ENCODE measurements at regions not wholly inside any gene's neighbourhood (a gene's known extent, or its start where the extent isn't known, plus 50 kb on each side); places are given as distances from the start of the nearest gene placed in this dataset.

DNA sequence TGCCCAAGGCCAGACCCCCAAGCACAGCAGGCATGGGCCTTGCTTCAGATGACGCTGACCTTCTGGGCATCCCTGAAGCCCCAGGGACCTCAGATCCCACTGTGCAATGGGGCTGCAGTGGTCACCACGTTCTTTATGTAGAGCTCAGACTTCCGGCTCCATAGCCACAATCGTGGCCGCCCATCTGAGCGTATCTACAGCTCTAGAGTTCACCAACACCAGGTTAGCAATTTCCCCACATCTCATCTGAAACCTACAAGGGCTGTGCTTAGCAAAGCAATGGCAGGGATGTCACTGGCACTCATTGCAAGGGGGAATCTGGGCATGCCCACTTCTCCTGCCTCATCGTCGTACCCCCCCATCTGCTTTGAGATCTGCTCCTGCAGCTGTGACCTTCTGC is 384.4 kb upstream of the TSHZ3 start:
- no peaks in the 10 kb centered on the region for H3K9me3 ChIP-seq
- H3K4me3 ChIP-seq: no peak overlapping the region
- no peaks in the 10 kb centered on the region for H3K4me1 ChIP-seq
- intact Hi-C loops (cut with DNase I): no loop called here
- no peak overlapping the region for H3K27ac ChIP-seq
- H3K27me3 ChIP-seq (ENCODE audit: low read depth): no peaks in the 10 kb centered on the region
- no peak for TF ChIP-seq CTCF (IDR thresholded peaks at IDR 0.05)
- no peak for ATAC-seq
- H3K36me3 ChIP-seq: no peaks in the 10 kb centered on the region
- no peak for DNase-seq

DNA sequence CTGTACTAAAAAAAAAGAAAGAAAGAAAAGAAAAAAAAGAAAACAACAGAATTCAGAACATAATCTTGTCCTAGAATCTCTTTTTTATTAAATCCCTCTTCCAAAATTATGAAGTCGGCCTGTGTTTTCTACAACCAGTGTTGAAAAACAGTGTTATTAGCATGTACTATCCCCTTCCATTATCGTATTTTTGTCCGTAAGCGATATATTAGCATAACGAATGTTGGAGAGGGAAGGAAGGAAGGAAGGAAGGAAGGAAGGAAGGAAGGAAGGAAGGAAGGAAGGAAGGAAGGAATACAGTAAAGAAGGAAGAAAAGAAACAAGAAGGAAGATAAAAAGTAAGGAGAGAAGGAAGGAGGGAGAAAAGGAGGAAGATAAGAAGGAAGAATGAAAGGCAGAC is 393.0 kb upstream of the TSHZ3 start:
- no peaks in the 10 kb centered on the region for H3K9me3 ChIP-seq
- H3K4me3 ChIP-seq: no peak overlapping the region
- ATAC-seq (no peak), DNase-seq (no peak)
- H3K27me3 ChIP-seq (ENCODE audit: low read depth): no peaks in the 10 kb centered on the region
- TF ChIP-seq CTCF (IDR thresholded peaks at IDR 0.05): no peak
- intact Hi-C loops (cut with DNase I): no loop called here
- no peaks in the 10 kb centered on the region for H3K36me3 ChIP-seq
- no peaks in the 10 kb centered on the region for H3K4me1 ChIP-seq
- H3K27ac ChIP-seq: no peak overlapping the region

DNA sequence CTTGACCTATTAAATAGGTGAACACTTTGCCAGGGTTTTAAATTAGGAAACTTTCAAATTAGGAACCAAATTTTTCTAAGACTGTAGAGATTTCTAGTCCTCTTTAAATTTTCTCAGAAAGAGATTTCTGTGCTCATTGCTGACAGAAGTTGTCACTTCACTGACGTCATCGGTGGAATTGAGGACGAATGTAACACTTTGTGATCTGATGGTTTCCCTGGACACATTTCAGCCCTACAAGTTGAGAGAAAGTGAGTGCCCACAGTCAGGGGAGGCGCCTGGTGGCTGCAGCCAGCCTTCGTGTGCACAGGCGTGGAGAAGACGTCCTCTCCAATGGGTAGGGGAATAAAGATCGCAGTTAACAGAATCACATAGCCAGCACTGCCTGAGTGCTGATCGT is 396.5 kb upstream of the TSHZ3 start:
- H3K4me1 ChIP-seq: no peaks in the 10 kb centered on the region
- no peaks in the 10 kb centered on the region for H3K36me3 ChIP-seq
- no peaks in the 10 kb centered on the region for H3K9me3 ChIP-seq
- no peak for ATAC-seq
- H3K4me3 ChIP-seq: no peak overlapping the region
- H3K27me3 ChIP-seq (ENCODE audit: low read depth): no peaks in the 10 kb centered on the region
- no peak for DNase-seq
- intact Hi-C loops (cut with DNase I): no loop called here
- no peak overlapping the region for H3K27ac ChIP-seq
- TF ChIP-seq CTCF (IDR thresholded peaks at IDR 0.05): no peak

DNA sequence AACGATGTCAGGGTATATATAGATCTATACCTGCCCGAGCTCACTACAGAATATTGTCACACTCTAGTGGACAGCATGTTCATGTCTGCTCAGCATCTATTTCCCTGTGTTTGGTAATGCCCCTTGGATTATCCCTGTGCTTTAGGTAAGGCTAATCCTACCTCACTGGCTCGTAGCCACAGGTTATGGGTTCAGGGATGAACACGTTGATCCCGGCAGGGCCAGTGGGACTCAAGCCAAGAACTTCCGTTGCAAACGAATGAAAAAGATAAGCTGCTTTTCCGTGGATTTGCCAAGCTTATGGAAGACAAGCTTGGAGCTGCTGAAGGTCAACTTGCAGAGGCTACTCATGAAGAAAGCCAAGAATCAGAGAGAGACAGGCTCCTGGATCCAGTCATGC is 400.0 kb upstream of the TSHZ3 start:
- Histone ChIP-seq H3K36me3 (no peaks in the 10 kb centered on the region), H3K9me3 (no peaks in the 10 kb centered on the region), H3K27me3 (ENCODE audit: low read depth) (no peaks in the 10 kb centered on the region), H3K4me3 (no peak overlapping the region), H3K27ac (no peak overlapping the region), H3K4me1 (no peaks in the 10 kb centered on the region)
- intact Hi-C loops (cut with DNase I): no loop called here
- no peak for TF ChIP-seq CTCF (IDR thresholded peaks at IDR 0.05)
- ATAC-seq (no peak), DNase-seq (no peak)

DNA sequence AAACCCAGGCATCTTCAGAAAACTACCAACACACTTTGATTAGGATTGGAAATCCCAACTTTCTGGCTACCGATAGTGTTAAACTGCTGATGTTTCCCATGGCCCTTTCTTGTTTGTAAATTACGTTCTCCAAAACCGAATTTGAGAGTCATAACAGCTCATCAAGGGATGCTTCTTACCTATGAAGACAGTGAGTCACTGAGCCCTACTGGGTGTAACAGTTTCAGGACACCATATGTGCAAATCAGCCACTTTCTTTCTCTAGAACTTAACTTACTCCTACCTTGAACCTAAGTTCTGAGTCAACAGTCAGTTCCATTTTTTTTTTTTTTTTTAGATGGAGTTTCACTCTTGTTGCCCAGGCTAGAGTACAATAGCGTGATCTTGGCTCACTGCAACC is 410.1 kb upstream of the TSHZ3 start:
- no peak for DNase-seq
- no peaks in the 10 kb centered on the region for H3K9me3 ChIP-seq
- TF ChIP-seq CTCF (IDR thresholded peaks at IDR 0.05): no peak
- H3K36me3 ChIP-seq: no peaks in the 10 kb centered on the region
- no peak overlapping the region for H3K27ac ChIP-seq
- no peaks in the 10 kb centered on the region for H3K27me3 ChIP-seq (ENCODE audit: low read depth)
- H3K4me3 ChIP-seq: no peak overlapping the region
- no peak for ATAC-seq
- intact Hi-C loops (cut with DNase I): no loop called here
- no peaks in the 10 kb centered on the region for H3K4me1 ChIP-seq

- no peak for ATAC-seq
- no peak overlapping the region for H3K27ac ChIP-seq
- no peak for DNase-seq
Measured at GRCh38 chr19:31761281-31761913, 412.2 kb upstream of the TSHZ3 start.

More at GRCh38 chr19:31761281-31761913, 412.2 kb upstream of the TSHZ3 start:
- Histone ChIP-seq H3K36me3 (no peaks in the 10 kb centered on the region), H3K9me3 (no peaks in the 10 kb centered on the region), H3K27me3 (ENCODE audit: low read depth) (no peaks in the 10 kb centered on the region), H3K4me1 (no peaks in the 10 kb centered on the region), H3K4me3 (no peak overlapping the region)
- intact Hi-C loops (cut with DNase I): no loop called here
- TF ChIP-seq CTCF (IDR thresholded peaks at IDR 0.05): no peak

All from lower lobe of right lung (tissue), 2 donors.